ENCODE measurements at regions not wholly inside any gene's neighbourhood (a gene's known extent, or its start where the extent isn't known, plus 50 kb on each side); places are given as distances from the start of the nearest gene placed in this dataset.
"Not testable (repeated sequence)": the region's sequence is repeated elsewhere in the genome, so short reads cannot be mapped to it uniquely, and the experiment has no call there.

GRCh38 chr2:59425247-59425646 is 1128.2 kb downstream of the BCL11A start:
- no peak for DNase-seq

- DNase-seq = no peak
Observed at GRCh38 chr2:59413751-59414570, 1139.5 kb downstream of the BCL11A start.

GRCh38 chr2:59399126-59399525 is 1154.3 kb downstream of the BCL11A start:
- DNase-seq = no peak

GRCh38 chr2:59398081-59398480 is 1155.4 kb downstream of the BCL11A start:
- DNase-seq = no peak

- no peak for DNase-seq
Observed at GRCh38 chr2:59395119-59395518, 1154.0 kb upstream of the FANCL start.

- no peak for DNase-seq
Observed at GRCh38 chr2:59391896-59392295, 1150.8 kb upstream of the FANCL start.

GRCh38 chr2:59390581-59390980 is 1149.5 kb upstream of the FANCL start:
- DNase-seq = no peak

GRCh38 chr2:59389240-59389639 is 1148.1 kb upstream of the FANCL start:
- DNase-seq = no peak

- no peak for DNase-seq
Observed at GRCh38 chr2:59385971-59386370, 1144.8 kb upstream of the FANCL start.

- no peak for DNase-seq
Observed at GRCh38 chr2:59383473-59383872, 1142.3 kb upstream of the FANCL start.

- DNase-seq = no peak
Observed at GRCh38 chr2:59378127-59378526, 1137.0 kb upstream of the FANCL start.

GRCh38 chr2:59366288-59366687 is 1125.2 kb upstream of the FANCL start:
- no peak for DNase-seq

GRCh38 chr2:59354498-59354897 is 1113.4 kb upstream of the FANCL start:
- DNase-seq = no peak

GRCh38 chr2:59353306-59353921 is 1112.3 kb upstream of the FANCL start:
- DNase-seq = no peak

GRCh38 chr2:59342166-59342565 is 1101.0 kb upstream of the FANCL start:
- no peak for DNase-seq

- no peak for DNase-seq
Observed at GRCh38 chr2:59339837-59340207, 1098.7 kb upstream of the FANCL start.

- no peak for DNase-seq
Observed at GRCh38 chr2:59339121-59339836, 1098.2 kb upstream of the FANCL start.

GRCh38 chr2:59333007-59333406 is 1091.9 kb upstream of the FANCL start:
- DNase-seq = no peak

- not testable (repeated sequence) for DNase-seq
Observed at GRCh38 chr2:59326581-59327365, 1085.6 kb upstream of the FANCL start.

GRCh38 chr2:59322870-59323269 is 1081.7 kb upstream of the FANCL start:
- no peak for DNase-seq

- no peak for DNase-seq
Observed at GRCh38 chr2:59322005-59322404, 1080.9 kb upstream of the FANCL start.

- no peak for DNase-seq
Observed at GRCh38 chr2:59314031-59314766, 1073.1 kb upstream of the FANCL start.

All from skin of body (tissue), 1 donor.